Activated T-cell treated with anti-CD3 and anti-CD28 coated beads, Interleukin-2, amount 50 U/mL, for 72 hours (primary cell): ENCODE measurements at regions not wholly inside any gene's neighbourhood (a gene's known extent, or its start where the extent isn't known, plus 50 kb on each side); places are given as distances from the start of the nearest gene placed in this dataset.

ENCODE experiments used
- ATAC-seq, 2 donors: fragments of 150-1000 bp; cut with Tn5 transposase; replicated peaks in 1 of 2; 2 replicates each; pipeline ENCODE4 v1.10.0; 2021; ENCODE audit warnings: moderate library complexity in 2 of 2, mild to moderate bottlenecking in 1 of 2
- DNase-seq, 2 donors: peaks; one replicate each; pipeline ENCODE4 v3.0.0; 2021 to 2022; ENCODE audit warnings: mixed read lengths in 1 of 2
- H3K27ac Mint-ChIP-seq: one replicate; pipeline ENCODE4 v1.8.0; 2022; ENCODE audit warnings: mild to moderate bottlenecking, moderate library complexity, mixed read lengths
- H3K27me3 Mint-ChIP-seq: one replicate; pipeline ENCODE4 v1.8.0; 2022; ENCODE audit warnings: low read depth, mixed read lengths
- H3K36me3 Mint-ChIP-seq, 2 donors: one replicate each; pipeline ENCODE4 v1.8.0; 2022; ENCODE audit warnings: mixed read lengths in 2 of 2, mild to moderate bottlenecking in 1 of 2; ENCODE audit not compliant: insufficient read depth in 2 of 2
- H3K4me1 Mint-ChIP-seq: one replicate; pipeline ENCODE4 v1.8.0; 2022; ENCODE audit warnings: low read depth, mixed read lengths
- H3K4me3 Mint-ChIP-seq, 2 donors: one replicate each; pipeline ENCODE4 v1.8.0; 2022; ENCODE audit warnings: mild to moderate bottlenecking in 2 of 2, mixed read lengths in 2 of 2, moderate library complexity in 2 of 2
- H3K9me3 Mint-ChIP-seq, 2 donors: one replicate each; pipeline ENCODE4 v1.8.0; 2022; ENCODE audit warnings: mixed read lengths in 2 of 2

DNA sequence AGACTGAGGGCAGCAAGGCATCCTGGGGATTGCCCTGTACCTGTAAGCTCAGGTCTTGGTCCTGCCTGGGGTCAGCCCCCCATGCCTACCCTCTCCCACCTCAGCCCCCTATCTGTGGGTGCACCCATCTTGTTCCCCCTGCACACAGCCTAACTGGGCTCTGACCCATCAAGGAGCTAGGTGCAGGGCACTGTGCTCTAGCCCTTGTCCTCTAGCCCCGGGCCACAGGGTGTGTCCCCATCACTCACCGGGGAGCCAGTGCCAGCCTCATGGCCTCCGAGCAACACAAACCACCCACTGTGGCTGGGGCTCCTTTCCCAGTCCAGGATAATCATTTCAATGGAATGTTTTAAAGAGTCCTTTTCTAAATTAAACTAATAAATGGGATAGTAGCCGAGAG lies 293.9 kb upstream of the PLET1 start:
- Mint-ChIP-seq H3K27ac (no peak overlapping the region), H3K27me3 (peaks cover 7% of the 10 kb centered on the region), H3K4me1 (no peaks in the 10 kb centered on the region), H3K9me3 (no peaks in the 10 kb centered on the region), H3K36me3 (no peaks in the 10 kb centered on the region), H3K4me3 (no peak overlapping the region)
- DNase-seq: no peak
- ATAC-seq: no peak

DNA sequence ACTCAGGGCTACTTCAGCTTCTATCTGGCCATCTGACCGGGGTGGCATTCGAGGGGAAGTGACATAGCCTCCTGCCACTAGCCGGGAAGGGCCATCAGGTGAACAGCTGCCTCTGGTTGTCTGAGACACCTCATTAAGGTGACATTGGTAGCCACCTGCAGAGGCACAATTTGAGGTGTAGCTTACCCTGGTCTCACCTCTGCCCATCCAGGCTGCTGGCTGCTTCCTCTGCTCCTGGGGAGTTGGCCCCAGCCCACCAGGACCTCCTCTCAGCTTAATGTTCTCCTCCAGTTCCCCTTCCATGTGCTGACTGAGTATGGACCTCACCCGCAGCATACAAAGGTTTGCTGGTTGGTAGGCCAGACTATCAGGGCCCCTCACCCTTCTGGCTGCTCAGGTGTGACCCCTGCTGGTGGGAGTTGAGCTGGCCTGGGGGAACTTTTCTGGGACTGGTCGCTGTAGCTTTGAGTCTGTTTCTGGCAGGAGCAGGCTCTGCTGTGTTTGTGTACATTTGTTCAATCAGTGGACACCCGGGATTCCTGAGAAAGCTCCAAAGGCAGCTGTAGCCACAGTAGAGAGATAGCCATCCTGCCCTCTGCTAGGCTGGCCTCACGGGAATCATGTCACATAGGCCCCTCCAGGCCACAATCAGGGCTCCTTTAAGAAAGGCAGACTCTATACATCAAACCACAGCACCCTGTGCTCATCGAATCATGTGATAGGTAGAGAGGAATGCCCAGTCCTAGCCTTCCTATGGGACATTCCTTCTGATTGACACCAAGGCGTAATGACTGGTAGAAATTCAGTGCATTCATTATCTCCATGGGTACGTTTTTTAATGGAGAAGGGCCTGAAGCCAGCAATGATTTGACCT lies 295.1 kb upstream of the PLET1 start:
- H3K4me1 Mint-ChIP-seq: no peaks in the 10 kb centered on the region
- no peak overlapping the region for H3K27ac Mint-ChIP-seq
- peaks cover 7% of the 10 kb centered on the region for H3K27me3 Mint-ChIP-seq
- ATAC-seq (peak; percentile 67 to 84), DNase-seq (peak; percentile 70 to 79)
- no peak overlapping the region for H3K4me3 Mint-ChIP-seq
- H3K9me3 Mint-ChIP-seq: no peaks in the 10 kb centered on the region
- H3K36me3 Mint-ChIP-seq: no peaks in the 10 kb centered on the region

DNA sequence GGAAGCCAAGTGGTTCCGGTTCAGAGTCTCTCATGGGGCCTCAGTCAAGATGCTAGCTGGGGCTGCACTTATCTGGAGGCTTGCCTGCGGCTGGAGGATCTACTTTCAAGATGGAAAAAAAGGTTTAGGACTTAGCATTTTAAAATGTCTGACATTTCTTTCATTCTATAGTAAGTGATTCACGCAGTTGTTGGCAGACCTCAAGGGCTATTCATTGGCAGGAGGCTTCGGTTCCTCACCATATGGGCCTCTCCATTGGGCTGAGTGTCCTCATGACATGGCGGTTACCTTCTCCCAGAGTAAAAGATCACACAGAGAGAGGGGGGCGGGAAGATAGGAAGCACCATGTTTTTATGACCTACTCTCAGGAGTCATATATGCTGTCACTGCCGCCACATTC lies 298.0 kb upstream of the PLET1 start:
- H3K4me1 Mint-ChIP-seq: no peaks in the 10 kb centered on the region
- DNase-seq (no peak), ATAC-seq (no peak)
- no peak overlapping the region for H3K4me3 Mint-ChIP-seq
- no peak overlapping the region for H3K27ac Mint-ChIP-seq
- peaks cover 8% of the 10 kb centered on the region for H3K27me3 Mint-ChIP-seq
- H3K36me3 Mint-ChIP-seq: no peaks in the 10 kb centered on the region
- H3K9me3 Mint-ChIP-seq: no peaks in the 10 kb centered on the region

DNA sequence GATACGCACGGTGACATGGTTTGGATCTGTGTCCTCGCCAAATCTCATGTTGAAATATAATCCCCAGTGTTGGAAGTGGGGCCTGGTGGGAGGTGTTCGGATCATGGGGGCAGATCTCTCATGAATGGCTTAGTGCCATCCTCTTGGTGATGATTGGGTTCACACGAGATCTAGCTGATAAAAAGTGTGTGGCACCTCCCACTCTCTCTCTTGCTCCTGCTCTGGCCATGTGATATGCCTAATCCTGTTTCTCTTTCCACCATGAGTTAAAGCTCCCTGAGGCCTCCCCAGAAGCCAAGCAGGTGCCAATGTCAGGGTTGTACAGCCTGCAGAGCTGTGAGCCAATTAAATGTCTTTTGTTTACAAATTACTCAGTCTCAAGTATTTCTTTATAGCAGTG lies 303.1 kb upstream of the PLET1 start:
- Mint-ChIP-seq H3K27me3 (peaks cover 8% of the 10 kb centered on the region), H3K9me3 (no peaks in the 10 kb centered on the region), H3K27ac (no peak overlapping the region), H3K4me3 (no peak overlapping the region), H3K4me1 (no peaks in the 10 kb centered on the region), H3K36me3 (no peaks in the 10 kb centered on the region)
- no peak for DNase-seq
- no peak for ATAC-seq

DNA sequence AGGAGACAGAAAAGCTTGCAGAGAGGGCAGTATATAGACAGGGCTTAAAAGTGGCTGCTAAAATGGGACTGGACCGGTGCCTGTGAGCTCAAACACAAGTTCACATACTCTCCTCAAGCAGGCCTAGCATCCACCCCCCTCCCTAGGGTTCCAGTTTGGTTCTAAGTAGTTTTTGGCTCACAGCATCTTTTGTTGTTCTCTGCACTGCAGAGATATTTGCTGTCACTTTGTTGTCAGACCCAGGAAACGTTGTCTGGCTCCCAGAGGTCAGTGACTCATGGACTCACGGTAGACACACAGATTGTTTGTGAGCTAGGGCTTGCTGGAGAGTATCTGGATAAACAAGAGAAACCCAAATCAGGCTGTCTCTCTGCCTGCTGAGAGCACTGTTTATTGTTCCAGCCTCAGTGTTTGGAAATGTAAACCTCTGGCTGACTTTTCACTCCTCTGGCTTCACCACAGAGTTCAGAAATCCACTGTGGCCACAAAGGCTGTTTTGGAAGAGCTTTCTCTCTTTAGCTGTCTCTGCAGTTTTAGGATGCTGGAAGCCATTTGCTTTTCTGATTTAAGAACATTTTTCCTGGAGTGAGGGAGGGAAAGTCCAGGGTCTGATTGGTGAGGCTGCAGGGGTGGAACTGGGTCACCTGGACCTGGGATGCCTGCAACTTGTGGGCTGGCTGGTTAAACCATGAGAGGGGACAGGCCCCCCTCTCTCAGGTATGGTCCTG lies 303.7 kb upstream of the PLET1 start:
- Mint-ChIP-seq H3K27me3 (peaks cover 9% of the 10 kb centered on the region), H3K4me3 (no peak overlapping the region), H3K4me1 (no peaks in the 10 kb centered on the region), H3K36me3 (no peaks in the 10 kb centered on the region), H3K9me3 (no peaks in the 10 kb centered on the region), H3K27ac (no peak overlapping the region)
- DNase-seq (no peak), ATAC-seq (peak in 1 of 2 donors; percentile 45)

DNA sequence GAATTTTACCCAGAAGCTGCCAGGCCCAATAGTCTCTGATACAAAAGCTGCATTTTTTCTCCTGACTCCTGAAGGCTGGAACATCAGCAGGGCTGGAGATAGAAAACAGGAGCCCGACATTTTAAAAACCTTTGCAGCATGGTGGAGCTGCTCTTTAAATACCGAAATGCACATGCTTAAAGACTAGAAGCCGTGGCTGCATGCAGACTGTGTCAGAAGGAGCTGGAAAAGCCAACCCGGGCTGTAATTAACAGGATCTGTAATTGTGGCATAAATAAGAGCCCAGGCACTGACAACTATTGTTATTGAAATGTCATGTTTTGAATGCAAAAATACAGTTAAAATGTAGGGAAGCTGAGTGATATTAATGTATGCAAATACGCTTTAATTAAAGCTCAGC lies 304.9 kb upstream of the PLET1 start:
- H3K4me1 Mint-ChIP-seq: no peaks in the 10 kb centered on the region
- DNase-seq (no peak), ATAC-seq (no peak)

DNA sequence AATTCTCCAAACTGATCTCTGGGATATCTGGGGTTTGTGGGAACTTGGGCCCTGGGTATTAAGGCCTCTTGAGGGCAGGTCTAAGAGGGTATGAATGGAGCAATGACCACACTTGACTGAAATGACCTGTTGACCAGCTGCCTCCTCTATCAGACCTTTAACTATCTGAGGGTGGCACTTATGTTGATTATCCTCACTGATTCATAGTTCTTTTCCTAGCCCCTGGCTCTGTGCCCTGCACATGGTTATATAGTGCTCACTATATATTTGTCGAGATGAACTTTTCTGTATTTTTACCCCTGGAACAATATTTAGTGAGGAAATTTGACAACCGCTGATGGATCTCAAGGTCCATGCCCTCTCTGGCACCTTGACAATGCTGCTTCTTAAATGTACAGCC lies 305.5 kb upstream of the PLET1 start:
- H3K4me3 Mint-ChIP-seq: no peak overlapping the region
- no peak overlapping the region for H3K27ac Mint-ChIP-seq
- no peaks in the 10 kb centered on the region for H3K4me1 Mint-ChIP-seq
- DNase-seq: no peak
- no peaks in the 10 kb centered on the region for H3K9me3 Mint-ChIP-seq
- peaks cover 15% of the 10 kb centered on the region for H3K27me3 Mint-ChIP-seq
- no peaks in the 10 kb centered on the region for H3K36me3 Mint-ChIP-seq
- ATAC-seq: no peak

More for the DNA sequence above, 304.9 kb upstream of the PLET1 start:
- no peak overlapping the region for H3K4me3 Mint-ChIP-seq
- H3K27me3 Mint-ChIP-seq: peaks cover 15% of the 10 kb centered on the region
- H3K36me3 Mint-ChIP-seq: no peaks in the 10 kb centered on the region
- H3K9me3 Mint-ChIP-seq: no peaks in the 10 kb centered on the region
- H3K27ac Mint-ChIP-seq: no peak overlapping the region

DNA sequence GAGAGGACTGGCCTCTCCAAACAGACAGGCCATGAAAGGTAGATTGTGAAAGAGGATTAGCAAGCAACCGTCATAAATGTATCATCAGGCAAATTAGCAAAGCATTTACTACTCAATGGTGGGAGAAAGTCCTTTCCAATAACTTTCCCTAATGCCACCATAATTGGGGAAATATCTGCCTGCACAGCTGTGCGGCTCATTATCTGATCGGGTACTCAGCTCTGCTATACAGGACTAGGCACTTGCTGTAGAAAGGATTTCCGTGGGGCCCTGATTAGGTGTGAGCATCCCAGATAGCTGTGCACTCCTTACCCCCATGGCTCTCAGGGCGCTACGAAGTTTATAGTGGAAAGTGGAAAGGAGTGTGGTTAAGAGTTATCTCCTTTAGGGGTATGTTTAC lies 309.7 kb upstream of the PLET1 start:
- H3K36me3 Mint-ChIP-seq: no peaks in the 10 kb centered on the region
- H3K4me1 Mint-ChIP-seq: no peaks in the 10 kb centered on the region
- DNase-seq (no peak), ATAC-seq (no peak)
- no peaks in the 10 kb centered on the region for H3K9me3 Mint-ChIP-seq
- H3K4me3 Mint-ChIP-seq: no peak overlapping the region
- H3K27ac Mint-ChIP-seq: no peak overlapping the region
- H3K27me3 Mint-ChIP-seq: peaks cover 7% of the 10 kb centered on the region

DNA sequence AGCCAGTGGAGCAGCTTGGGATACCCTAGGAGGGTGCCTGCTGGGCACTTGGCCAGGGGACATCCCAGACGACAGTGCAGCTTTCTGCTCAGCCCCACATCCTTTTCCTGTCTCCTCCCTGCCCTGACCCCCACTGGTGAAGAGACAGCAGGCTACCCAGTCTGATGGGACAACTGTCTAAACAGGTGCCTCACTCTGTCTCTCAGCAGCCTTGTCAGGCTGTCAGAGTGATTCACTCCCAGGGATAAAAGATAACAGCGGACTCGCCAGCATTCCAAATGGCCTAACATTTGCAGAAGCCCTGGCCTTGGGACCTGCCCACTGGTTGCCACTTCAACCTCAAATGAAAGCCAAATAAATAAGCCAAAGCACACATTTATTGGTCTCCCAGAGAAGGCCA lies 318.6 kb upstream of the PLET1 start:
- Mint-ChIP-seq H3K4me1 (no peaks in the 10 kb centered on the region), H3K27ac (no peak overlapping the region), H3K36me3 (no peaks in the 10 kb centered on the region), H3K27me3 (no peaks in the 10 kb centered on the region), H3K4me3 (no peak overlapping the region), H3K9me3 (no peaks in the 10 kb centered on the region)
- DNase-seq (no peak), ATAC-seq (no peak)

DNA sequence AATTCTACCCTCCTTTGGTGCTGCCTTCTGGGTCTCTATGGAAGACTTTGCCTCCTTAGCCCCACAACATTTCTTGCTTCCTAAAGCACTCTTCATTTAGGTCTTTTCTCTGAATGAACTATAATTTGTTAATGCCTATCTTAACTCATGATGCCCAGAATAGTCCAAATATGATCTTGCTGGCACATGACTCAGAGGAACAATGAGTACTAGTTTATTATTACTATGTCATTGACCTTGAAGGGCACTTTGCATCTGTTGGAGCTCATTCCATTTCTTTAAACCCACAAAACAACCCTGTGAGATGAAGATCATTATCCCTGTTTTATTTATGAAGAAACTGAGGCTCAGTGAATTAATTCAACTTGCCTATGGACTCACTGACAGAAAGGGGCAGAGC lies 320.2 kb upstream of the PLET1 start:
- no peak for ATAC-seq
- Mint-ChIP-seq H3K9me3 (no peaks in the 10 kb centered on the region), H3K4me1 (no peaks in the 10 kb centered on the region), H3K27ac (no peak overlapping the region), H3K4me3 (no peak overlapping the region), H3K27me3 (peaks cover 6% of the 10 kb centered on the region), H3K36me3 (no peaks in the 10 kb centered on the region)
- DNase-seq: no peak

DNA sequence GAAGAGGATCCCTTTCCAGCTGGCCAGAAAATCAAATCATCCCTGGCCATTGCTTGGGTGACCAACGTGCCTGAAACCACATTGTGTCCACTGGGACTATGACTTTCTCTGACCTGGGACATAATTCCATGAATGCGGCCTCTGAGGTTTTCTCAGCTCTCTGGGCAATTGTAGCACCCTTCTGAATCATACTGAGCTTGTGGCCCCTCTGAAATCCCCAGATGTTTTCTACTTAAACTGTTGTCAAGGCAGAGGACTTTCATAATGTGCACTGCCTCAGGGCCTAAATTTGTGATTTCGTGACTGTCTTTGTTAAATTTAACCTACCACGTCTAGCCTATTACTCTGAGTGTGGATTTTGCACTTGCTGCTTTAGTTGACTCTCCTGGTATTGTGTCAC lies 321.1 kb upstream of the PLET1 start:
- DNase-seq (no peak), ATAC-seq (no peak)
- H3K27ac Mint-ChIP-seq: no peak overlapping the region
- no peaks in the 10 kb centered on the region for H3K9me3 Mint-ChIP-seq
- H3K27me3 Mint-ChIP-seq: peaks cover 6% of the 10 kb centered on the region
- H3K4me3 Mint-ChIP-seq: no peak overlapping the region
- H3K36me3 Mint-ChIP-seq: no peaks in the 10 kb centered on the region
- H3K4me1 Mint-ChIP-seq: no peaks in the 10 kb centered on the region

DNA sequence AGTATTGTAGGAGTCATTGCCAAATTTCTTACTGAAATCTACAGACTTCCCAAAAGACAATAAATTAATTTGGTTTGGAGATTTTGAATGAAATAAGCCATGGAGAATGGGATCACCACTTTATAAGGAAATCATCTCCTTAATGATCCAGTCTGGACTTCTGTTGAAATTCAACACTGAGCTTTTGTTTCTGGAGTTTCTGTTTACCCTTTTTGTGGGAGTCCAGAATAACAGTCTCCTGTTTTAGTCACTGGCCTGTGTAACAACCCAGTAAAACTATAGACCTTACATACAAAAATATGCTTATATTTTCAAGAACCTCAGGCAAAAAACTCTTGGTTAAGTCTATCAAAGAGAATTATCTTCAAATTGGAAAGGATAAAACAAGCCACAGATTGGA lies 321.7 kb upstream of the PLET1 start:
- DNase-seq (no peak), ATAC-seq (no peak)
- H3K36me3 Mint-ChIP-seq: no peaks in the 10 kb centered on the region
- H3K4me1 Mint-ChIP-seq: no peaks in the 10 kb centered on the region
- peaks cover 6% of the 10 kb centered on the region for H3K27me3 Mint-ChIP-seq
- H3K27ac Mint-ChIP-seq: no peak overlapping the region
- H3K4me3 Mint-ChIP-seq: no peak overlapping the region
- no peaks in the 10 kb centered on the region for H3K9me3 Mint-ChIP-seq

DNA sequence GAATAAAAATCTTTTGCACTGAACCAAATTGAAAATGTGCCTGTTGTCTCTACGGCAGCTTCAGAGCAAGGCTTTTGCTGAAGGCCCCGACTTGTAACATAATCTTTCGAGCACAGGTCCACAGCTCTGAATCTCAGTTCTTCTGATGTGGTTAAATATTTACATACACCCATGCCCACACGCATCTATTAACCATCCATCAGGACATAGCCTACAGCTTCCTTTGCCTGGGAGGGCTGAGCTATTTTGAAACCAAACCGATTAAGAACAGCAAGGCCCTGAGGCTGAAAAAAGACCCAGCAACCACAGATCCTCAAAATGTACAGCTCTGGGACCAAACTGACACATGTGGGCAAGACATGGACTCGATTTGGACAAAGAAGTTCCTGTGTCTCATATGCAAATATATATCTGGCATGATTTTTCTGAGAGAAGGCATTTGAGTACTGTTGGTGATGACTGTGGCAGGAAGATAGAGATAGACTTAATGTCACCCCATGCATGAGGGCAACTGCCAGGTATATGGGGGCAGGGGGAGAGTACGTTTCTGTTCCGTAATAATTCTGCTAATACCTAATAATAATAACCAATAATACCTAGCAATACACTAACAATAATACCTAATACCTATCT lies 322.7 kb upstream of the PLET1 start:
- no peak overlapping the region for H3K4me3 Mint-ChIP-seq
- peaks cover 6% of the 10 kb centered on the region for H3K27me3 Mint-ChIP-seq
- no peaks in the 10 kb centered on the region for H3K9me3 Mint-ChIP-seq
- no peaks in the 10 kb centered on the region for H3K36me3 Mint-ChIP-seq
- ATAC-seq: peak in 1 of 2 donors; percentile 30
- DNase-seq: no peak
- H3K27ac Mint-ChIP-seq: no peak overlapping the region
- H3K4me1 Mint-ChIP-seq: no peaks in the 10 kb centered on the region
